H1 (cell line): ENCODE measurements at regions not wholly inside any gene's neighbourhood (a gene's known extent, or its start where the extent isn't known, plus 50 kb on each side); places are given as distances from the start of the nearest gene placed in this dataset.

Experiments
- CTCF ChIA-PET: fragments of 300-600 bp; sonication (Branson Sonifier 250); formaldehyde crosslinking; loops from one replicate; lab custom pipeline; 2021; ENCODE audit not compliant: partially characterized antibody; lab: Charles Lee
- POLR2A ChIA-PET: fragments of 300-600 bp; sonication (Branson Sonifier 250); formaldehyde crosslinking; loops from one replicate; lab custom pipeline; 2021; ENCODE audit warnings: inconsistent platforms; ENCODE audit not compliant: partially characterized antibody; lab: Charles Lee
- DNase-seq, 2 experiments: peaks; one replicate each; pipeline versions ENCODE4 v3.0.0 to v3.0.0-alpha.2; 2010 to 2022; ENCODE audit warnings: low spot score in 2 of 2, low read depth in 1 of 2, mixed read lengths in 1 of 2
- FAIRE-seq: peaks from 2 replicates; lab custom pipeline; 2011; peaks lifted over from hg19 to GRCh38; lab: Jason Lieb, UNC
- H2AFZ ChIP-seq: 2 replicates; pipeline ENCODE4 v1.8.1; 2012; ENCODE audit warnings: low read length, inconsistent platforms
- H2AK5ac ChIP-seq: 2 replicates; pipeline ENCODE4 v1.6.1; 2013; ENCODE audit warnings: low read depth, low read length
- H2BK120ac ChIP-seq: replicated peaks from 2 replicates; pipeline ENCODE3; 2013; ENCODE audit warnings: low read depth, low read length, inconsistent platforms
- H2BK12ac ChIP-seq: 2 replicates; pipeline ENCODE4 v1.6.1; 2013; ENCODE audit warnings: low read depth, low read length
- H2BK15ac ChIP-seq: 2 replicates; pipeline ENCODE4 v1.6.1; 2013; ENCODE audit warnings: low read length
- H2BK20ac ChIP-seq: 2 replicates; pipeline ENCODE4 v1.6.1; 2013; ENCODE audit warnings: low read length
- H2BK5ac ChIP-seq: 2 replicates; pipeline ENCODE4 v1.6.1; 2013; ENCODE audit warnings: low read depth, low read length
- H3K14ac ChIP-seq: 2 replicates; pipeline ENCODE4 v1.6.1; 2013; ENCODE audit warnings: inconsistent platforms; ENCODE audit not compliant: insufficient read length
- H3K18ac ChIP-seq: 2 replicates; pipeline ENCODE4 v1.6.1; 2013; ENCODE audit warnings: low read length; ENCODE audit errors: extremely low read depth
- H3K23ac ChIP-seq: 2 replicates; pipeline ENCODE4 v1.6.1; 2013; ENCODE audit warnings: inconsistent platforms; ENCODE audit not compliant: insufficient read length
- H3K23me2 ChIP-seq: 2 replicates; pipeline ENCODE4 v1.6.1; 2013; ENCODE audit warnings: low read depth, low read length
- H3K27ac ChIP-seq: 2 replicates; pipeline ENCODE4 v1.6.1; 2011; ENCODE audit warnings: low read depth, low read length, inconsistent platforms
- H3K27me3 ChIP-seq, 4 experiments: replicated peaks in 1 of 4; 1 replicate in 1 of 4; 2 replicates in 3 of 4; pipeline versions ENCODE4 v1.6.1 to v1.8.1; 2011 to 2013; ENCODE audit warnings: low read length in 3 of 4, mild to moderate bottlenecking in 3 of 4, inconsistent platforms in 2 of 4, mixed read lengths in 2 of 4, moderate library complexity in 1 of 4; ENCODE audit not compliant: control insufficient read depth in 3 of 4, insufficient read depth in 3 of 4; ENCODE audit errors: extremely low read depth in 1 of 4
- H3K36me3 ChIP-seq, 4 experiments: 2 replicates each; pipeline versions ENCODE4 v1.6.1 to v1.8.1; 2011 to 2013; ENCODE audit warnings: mild to moderate bottlenecking in 4 of 4, low read length in 3 of 4, moderate library complexity in 2 of 4, control low read depth in 1 of 4, inconsistent platforms in 1 of 4; ENCODE audit not compliant: insufficient read depth in 4 of 4, control insufficient read depth in 2 of 4
- H3K4ac ChIP-seq: replicated peaks from 2 replicates; pipeline ENCODE3; 2013; ENCODE audit warnings: low read length, low read depth, mixed read lengths, inconsistent platforms; ENCODE audit not compliant: insufficient read length
- H3K4me1 ChIP-seq, 4 experiments: replicated peaks in 1 of 4; 1 replicate in 1 of 4; 2 replicates in 3 of 4; pipeline versions ENCODE4 v1.6.1 to v1.8.1; 2011 to 2013; ENCODE audit warnings: low read length in 3 of 4, inconsistent platforms in 2 of 4, mixed read lengths in 1 of 4; ENCODE audit not compliant: insufficient read depth in 4 of 4, control insufficient read depth in 3 of 4
- H3K4me2 ChIP-seq, 2 experiments: 2 replicates each; pipeline versions ENCODE4 v1.6.1 to v1.8.1; 2011 to 2013; ENCODE audit warnings: low read depth in 2 of 2, low read length in 2 of 2, control low read depth in 1 of 2, inconsistent platforms in 1 of 2, mild to moderate bottlenecking in 1 of 2; ENCODE audit not compliant: insufficient read depth in 1 of 2
- H3K4me3 ChIP-seq, 4 experiments: fragments of 200-600, 300-600 bp in 1 of 4; sonication (generic), shearing (Covaris generic), sonication (Bioruptor Twin) in 1 of 4; 2 replicates each; pipeline versions ENCODE4 v1.5.1 to v1.8.1; 2011 to 2016; ENCODE audit warnings: low read length in 4 of 4, low read depth in 3 of 4, control low read depth in 2 of 4, inconsistent platforms in 2 of 4, mild to moderate bottlenecking in 2 of 4, mixed read lengths in 1 of 4, moderate library complexity in 1 of 4; ENCODE audit not compliant: insufficient read depth in 2 of 4; ENCODE audit errors: extremely low read depth in 1 of 4
- H3K56ac ChIP-seq: replicated peaks from 2 replicates; pipeline ENCODE3; 2013; ENCODE audit warnings: low read depth, mild to moderate bottlenecking, mixed read lengths, low read length, inconsistent platforms; ENCODE audit not compliant: insufficient read length
- H3K79me1 ChIP-seq: 2 replicates; pipeline ENCODE4 v1.6.1; 2013; ENCODE audit warnings: low read depth, low read length, control low read depth
- H3K79me2 ChIP-seq, 2 experiments: 2 replicates each; pipeline versions ENCODE4 v1.6.1 to v1.8.1; 2012 to 2013; ENCODE audit warnings: low read length in 2 of 2, mild to moderate bottlenecking in 2 of 2, inconsistent platforms in 1 of 2; ENCODE audit not compliant: insufficient read depth in 2 of 2, control insufficient read depth in 1 of 2
- H3K9ac ChIP-seq, 4 experiments: replicated peaks in 1 of 4; 1 replicate in 1 of 4; 2 replicates in 3 of 4; pipeline versions ENCODE4 v1.6.1 to v1.8.1; 2011 to 2013; ENCODE audit warnings: low read depth in 3 of 4, low read length in 3 of 4, control low read depth in 2 of 4, mild to moderate bottlenecking in 2 of 4, moderate library complexity in 2 of 4, inconsistent platforms in 1 of 4; ENCODE audit errors: extremely low read depth in 1 of 4
- H3K9me3 ChIP-seq, 2 experiments: 2 replicates each; pipeline versions ENCODE4 v1.6.1 to v1.8.1; 2012 to 2013; ENCODE audit warnings: mild to moderate bottlenecking in 2 of 2, moderate library complexity in 2 of 2, control low read depth in 1 of 2, inconsistent platforms in 1 of 2, low read depth in 1 of 2, low read length in 1 of 2, mixed read lengths in 1 of 2; ENCODE audit not compliant: insufficient read depth in 2 of 2
- H4K20me1 ChIP-seq, 2 experiments: replicated peaks in 1 of 2; 2 replicates each; pipeline versions ENCODE3 to v1.8.1; 2011 to 2013; ENCODE audit warnings: inconsistent platforms in 2 of 2, low read length in 2 of 2, mild to moderate bottlenecking in 1 of 2; ENCODE audit not compliant: insufficient read depth in 2 of 2, control insufficient read depth in 1 of 2
- H4K5ac ChIP-seq: 2 replicates; pipeline ENCODE4 v1.6.1; 2013; ENCODE audit warnings: low read length, low read depth, mixed read lengths, inconsistent platforms; ENCODE audit not compliant: insufficient read length
- H4K8ac ChIP-seq: 2 replicates; pipeline ENCODE4 v1.8.0; 2013; ENCODE audit warnings: mild to moderate bottlenecking, moderate library complexity, low read length, inconsistent platforms; ENCODE audit not compliant: insufficient read depth; ENCODE audit errors: extremely low read depth
- H4K91ac ChIP-seq: replicated peaks from 2 replicates; pipeline ENCODE3; 2013; ENCODE audit warnings: low read length, mixed read lengths, inconsistent platforms; ENCODE audit not compliant: insufficient read length
- HDAC2 ChIP-seq, 2 experiments: fragments of 300-600 bp in 1 of 2; sonication (generic) in 1 of 2; IDR thresholded peaks; 2 replicates each; pipeline ENCODE4 v1.6.1; 2011 to 2012; ENCODE audit warnings: low read depth in 2 of 2, low read length in 2 of 2, mild to moderate bottlenecking in 2 of 2, moderate library complexity in 2 of 2, borderline replicate concordance in 1 of 2, inconsistent platforms in 1 of 2
- SAP30 ChIP-seq: fragments of 300-600 bp; sonication (generic); IDR thresholded peaks from 2 replicates; pipeline ENCODE4 v1.7.1; 2012; ENCODE audit warnings: low read length, moderate library complexity, mild to moderate bottlenecking, inconsistent platforms; ENCODE audit not compliant: insufficient read depth, insufficient replicate concordance
- WGBS, 2 experiments: shearing (Covaris generic) in 1 of 2; methylation state at CpG; one replicate each; pipeline versions ENCODE4 v1.1.6 to v1.1.7; 2013 to 2015; ENCODE audit warnings: low lambda C conversion rate in 2 of 2, mixed read lengths in 2 of 2, inconsistent platforms in 1 of 2, low coverage in 1 of 2, missing lambda C conversion rate in 1 of 2; ENCODE audit not compliant: insufficient replicate concordance in 2 of 2, insufficient coverage in 1 of 2, insufficient read length in 1 of 2; ENCODE audit errors: extremely low coverage in 1 of 2, missing lambda C conversion rate in 1 of 2; 5-methylcytosine and 5-hydroxymethylcytosine counted together
- TF ChIP-seq, protein P1 (sequence below): IDR thresholded peaks from 2 replicates; pipeline ENCODE4 v1.6.1; 2011; ENCODE audit warnings: low read length, improper control_type of control experiment

DNA sequence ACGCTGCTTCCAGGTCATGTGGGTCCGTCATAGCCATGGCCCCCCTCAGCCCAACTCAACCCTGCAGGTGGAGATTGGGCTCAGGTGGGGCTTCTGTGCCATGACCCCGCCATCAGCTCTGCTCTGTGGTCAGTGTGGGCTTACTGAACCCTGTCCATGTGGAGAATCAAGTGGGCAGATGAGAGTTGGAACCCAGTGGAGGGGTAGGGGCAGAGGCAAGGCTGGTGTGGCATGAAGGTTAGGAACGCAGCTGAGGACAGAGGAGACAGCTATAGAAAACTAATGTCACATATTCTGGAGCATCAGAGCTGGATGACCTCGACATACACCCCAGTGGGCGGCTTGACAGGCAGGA lies 355.9 kb downstream of the PTPRU start:
- H3K9me3 ChIP-seq: no peaks in the 10 kb centered on the region
- DNase-seq (no peak), FAIRE-seq (no peak)
- no peaks in the 10 kb centered on the region for H3K79me1 ChIP-seq
- no peaks in the 10 kb centered on the region for H4K20me1 ChIP-seq
- no peak overlapping the region for H4K91ac ChIP-seq
- H3K4me2 ChIP-seq: no peak overlapping the region
- H3K23me2 ChIP-seq: no peaks in the 10 kb centered on the region
- no peak overlapping the region for H3K18ac ChIP-seq
- H3K79me2 ChIP-seq: no peaks in the 10 kb centered on the region
- no peak overlapping the region for H3K9ac ChIP-seq
- no peak overlapping the region for H2AFZ ChIP-seq
- no peak overlapping the region for H2BK15ac ChIP-seq
- H3K36me3 ChIP-seq: no peaks in the 10 kb centered on the region
- no peak overlapping the region for H2BK12ac ChIP-seq
- H3K14ac ChIP-seq: no peak overlapping the region
- no peak overlapping the region for H2BK20ac ChIP-seq
- no peaks in the 10 kb centered on the region; a peak in 1 of 7 replicates for H3K4me1 ChIP-seq
- no peak overlapping the region for H2BK5ac ChIP-seq
- no peak overlapping the region for H3K27ac ChIP-seq
- H3K4me3 ChIP-seq: no peak overlapping the region
- H3K56ac ChIP-seq: no peak overlapping the region
- no peak overlapping the region for H4K5ac ChIP-seq
- ChIA-PET CTCF (interaction anchor here (0.5 to 1.6 kb wide), 3 partner anchors 9 to 583 kb away, joined by 3 to 4 read pairs (median 4); no protein-coding TSS in a partner anchor), POLR2A (interaction anchor here (0.5 kb wide), 1 partner anchor 1784 kb away, joined by 3 read pairs; no protein-coding TSS in a partner anchor)
- H3K27me3 ChIP-seq: no peaks in the 10 kb centered on the region
- H2BK120ac ChIP-seq: no peak overlapping the region
- WGBS, 2 experiments: 88% methylated on average over 6 of the region's 6 CpGs; no CpG with 5 or more reads in 1 of the 2 experiments
- H4K8ac ChIP-seq: peak overlapping the region; percentile 42; the same call in 1 of the 2 replicates
- no peak overlapping the region for H3K4ac ChIP-seq
- no peak overlapping the region for H2AK5ac ChIP-seq
- H3K23ac ChIP-seq: no peak overlapping the region
- TF ChIP-seq HDAC2 (IDR thresholded peaks at IDR 0.05; ENCODE audit: borderline replicate concordance in 1 of 2, low read depth in 2 of 2, low read length in 2 of 2) (no peak), SAP30 (no peak)
- TF ChIP-seq, protein P1, sequence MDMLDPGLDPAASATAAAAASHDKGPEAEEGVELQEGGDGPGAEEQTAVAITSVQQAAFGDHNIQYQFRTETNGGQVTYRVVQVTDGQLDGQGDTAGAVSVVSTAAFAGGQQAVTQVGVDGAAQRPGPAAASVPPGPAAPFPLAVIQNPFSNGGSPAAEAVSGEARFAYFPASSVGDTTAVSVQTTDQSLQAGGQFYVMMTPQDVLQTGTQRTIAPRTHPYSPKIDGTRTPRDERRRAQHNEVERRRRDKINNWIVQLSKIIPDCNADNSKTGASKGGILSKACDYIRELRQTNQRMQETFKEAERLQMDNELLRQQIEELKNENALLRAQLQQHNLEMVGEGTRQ: no peak
